GM21390 (cell line): ENCODE measurements at regions not wholly inside any gene's neighbourhood (a gene's known extent, or its start where the extent isn't known, plus 50 kb on each side); places are given as distances from the start of the nearest gene placed in this dataset.

ENCODE experiments used
- ATAC-seq: cut with Tn5 transposase; IDR thresholded peaks from one replicate; pipeline ENCODE4 v1.9.1; 2021; ENCODE audit not compliant: unreplicated experiment

GRCh38 chr9:109939698-109940342 lies 159.8 kb downstream of the PALM2AKAP2 start:
- no peak for ATAC-seq

- no peak for ATAC-seq
These were observed 160.6 kb downstream of the PALM2AKAP2 start for GRCh38 chr9:109940561-109940960.

- ATAC-seq: no peak
These were observed 161.8 kb downstream of the PALM2AKAP2 start for GRCh38 chr9:109941771-109942170.

GRCh38 chr9:109945573-109945972 lies 165.6 kb downstream of the PALM2AKAP2 start:
- no peak for ATAC-seq

- no peak for ATAC-seq
These were observed 168.5 kb downstream of the PALM2AKAP2 start for GRCh38 chr9:109948453-109948852.

GRCh38 chr9:109950710-109951443 lies 170.9 kb downstream of the PALM2AKAP2 start:
- ATAC-seq: no peak

GRCh38 chr9:109953300-109953699 lies 173.3 kb downstream of the PALM2AKAP2 start:
- no peak for ATAC-seq

- no peak for ATAC-seq
These were observed 174.0 kb downstream of the PALM2AKAP2 start for GRCh38 chr9:109953813-109954497.

- no peak for ATAC-seq
These were observed 176.9 kb downstream of the PALM2AKAP2 start for GRCh38 chr9:109956717-109957440.

- ATAC-seq: no peak
These were observed 179.7 kb downstream of the PALM2AKAP2 start for GRCh38 chr9:109959679-109960078.

- no peak for ATAC-seq
These were observed 181.6 kb downstream of the PALM2AKAP2 start for GRCh38 chr9:109961626-109962025.

GRCh38 chr9:109962215-109962614 lies 182.2 kb downstream of the PALM2AKAP2 start:
- ATAC-seq: no peak

- ATAC-seq: no peak
These were observed 183.1 kb downstream of the PALM2AKAP2 start for GRCh38 chr9:109963079-109963478.

GRCh38 chr9:109966643-109967368 lies 186.8 kb downstream of the PALM2AKAP2 start:
- ATAC-seq: peak; percentile 29

- peak; percentile 44 for ATAC-seq
These were observed 187.9 kb downstream of the PALM2AKAP2 start for GRCh38 chr9:109967651-109968642.

GRCh38 chr9:109969011-109969410 lies 189.0 kb downstream of the PALM2AKAP2 start:
- ATAC-seq: no peak

- ATAC-seq: no peak
These were observed 189.7 kb downstream of the PALM2AKAP2 start for GRCh38 chr9:109969573-109970237.

GRCh38 chr9:109971226-109971625 lies 191.2 kb downstream of the PALM2AKAP2 start:
- no peak for ATAC-seq
